CD4-positive, alpha-beta T cell (primary cell): ENCODE measurements at regions not wholly inside any gene's neighbourhood (a gene's known extent, or its start where the extent isn't known, plus 50 kb on each side); places are given as distances from the start of the nearest gene placed in this dataset.
"Not testable (repeated sequence)": the region's sequence is repeated elsewhere in the genome, so short reads cannot be mapped to it uniquely, and the experiment has no call there.

Experiments
- ATAC-seq: fragments of 200-7000 bp; cut with Tn5 transposase; one replicate; pipeline ENCODE4 v1.10.0; 2022; ENCODE audit warnings: mild to moderate bottlenecking; ENCODE audit not compliant: poor library complexity
- CTCF ChIA-PET: fragments of 350-600 bp; sonication (Branson Sonifier 250); formaldehyde crosslinking; loops from one replicate; lab custom pipeline; 2021; ENCODE audit warnings: antibody characterized with exemption, inconsistent platforms; lab: Charles Lee
- POLR2A ChIA-PET: fragments of 350-600 bp; sonication (Branson Sonifier 250); formaldehyde crosslinking; loops from one replicate; lab custom pipeline; 2021; ENCODE audit warnings: antibody characterized with exemption, inconsistent platforms; lab: Charles Lee
- DNase-seq, 14 experiments: peaks; one replicate each; pipeline ENCODE4 v3.0.0-alpha.2; 2013 to 2020; ENCODE audit warnings: mixed read lengths in 2 of 14
- H3K27ac ChIP-seq, 2 donors: one replicate each; pipeline versions ENCODE4 v1.5.1 to v1.7.0; 2013; ENCODE audit warnings: low read length in 2 of 2, low read depth in 1 of 2, mild to moderate bottlenecking in 1 of 2
- H3K27me3 ChIP-seq, 2 experiments: 1 replicate in 1 of 2; 2 replicates in 1 of 2; pipeline versions ENCODE4 v1.6.1 to v1.7.0; 2013; ENCODE audit warnings: low read length in 2 of 2, control low read depth in 1 of 2, mild to moderate bottlenecking in 1 of 2, moderate library complexity in 1 of 2; ENCODE audit not compliant: insufficient read depth in 2 of 2, control insufficient read depth in 1 of 2
- H3K36me3 ChIP-seq: one replicate; pipeline ENCODE4 v1.6.1; 2013; ENCODE audit warnings: low read length, control low read depth; ENCODE audit not compliant: insufficient read depth
- H3K4me1 ChIP-seq: one replicate; pipeline ENCODE4 v1.6.1; 2013; ENCODE audit warnings: low read length, control low read depth; ENCODE audit not compliant: insufficient read depth
- H3K4me3 ChIP-seq: one replicate; pipeline ENCODE4 v1.5.1; 2013; ENCODE audit warnings: mild to moderate bottlenecking, low read length, moderate library complexity
- H3K9me3 ChIP-seq, 2 experiments: 1 replicate in 1 of 2; 2 replicates in 1 of 2; pipeline versions ENCODE4 v1.6.1 to v1.7.0; 2013; ENCODE audit warnings: low read length in 2 of 2, mild to moderate bottlenecking in 2 of 2, control low read depth in 1 of 2, moderate library complexity in 1 of 2; ENCODE audit not compliant: control insufficient read depth in 1 of 2, insufficient read depth in 1 of 2
- H3K27ac Mint-ChIP-seq: one replicate; pipeline ENCODE4 v1.8.0; 2020; ENCODE audit warnings: mixed read lengths
- H3K27me3 Mint-ChIP-seq: one replicate; pipeline ENCODE4 v1.8.0; 2021; ENCODE audit warnings: mixed read lengths
- H3K36me3 Mint-ChIP-seq: one replicate; pipeline ENCODE4 v1.8.0; 2021; ENCODE audit warnings: low read depth, mixed read lengths
- H3K4me1 Mint-ChIP-seq: one replicate; pipeline ENCODE4 v1.8.0; 2021; ENCODE audit warnings: low read depth, mixed read lengths
- H3K4me3 Mint-ChIP-seq: one replicate; pipeline ENCODE4 v1.8.0; 2020; ENCODE audit warnings: mild to moderate bottlenecking, mixed read lengths
- H3K9me3 Mint-ChIP-seq: one replicate; pipeline ENCODE4 v1.8.0; 2020; ENCODE audit warnings: mixed read lengths
- intact Hi-C, 2 experiments: fragments of 100-400 bp; cut with DNase I in 1 of 2; cut with micrococcal nuclease in 1 of 2; formaldehyde crosslinking; loops; one replicate each; pipeline versions ENCODE4 v1.15.1 to v1.9.0; 2023 to 2025; cut with DNase I, micrococcal nuclease
- TF ChIP-seq, protein P1 (sequence below): fragments of 200-600 bp; IDR thresholded peaks from one replicate; pipeline ENCODE4 v1.8.0; 2022; ENCODE audit warnings: antibody characterized with exemption, mild to moderate bottlenecking

DNA sequence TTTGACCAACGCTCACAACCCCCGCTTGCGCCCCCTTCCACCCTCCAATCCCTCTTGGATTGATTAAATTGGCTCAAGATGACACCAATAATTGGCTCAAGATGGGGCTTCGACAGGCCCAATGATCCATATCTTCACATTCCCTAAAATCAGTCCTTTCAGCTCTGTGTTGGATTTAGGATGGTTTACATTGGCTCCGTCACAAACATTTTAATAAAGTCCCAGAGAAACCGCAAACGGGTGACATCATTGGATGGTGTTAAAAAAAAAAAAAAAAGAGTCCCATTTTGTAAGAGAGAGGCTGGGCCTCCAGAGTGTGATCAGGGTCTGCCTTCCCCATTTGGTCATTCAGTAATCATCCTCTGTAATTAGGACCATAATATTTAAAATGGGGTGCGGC is 113.4 kb upstream of the MRPS22 start:
- no peaks in the 10 kb centered on the region for H3K36me3 Mint-ChIP-seq
- Histone ChIP-seq H3K4me1 (no peaks in the 10 kb centered on the region), H3K4me3 (no peak overlapping the region), H3K36me3 (no peaks in the 10 kb centered on the region), H3K27me3 (no peaks in the 10 kb centered on the region), H3K9me3 (no peaks in the 10 kb centered on the region), H3K27ac (no peak overlapping the region)
- ATAC-seq (no peak), DNase-seq (no peak)
- H3K4me1 Mint-ChIP-seq, result no peaks in the 10 kb centered on the region
- no peaks in the 10 kb centered on the region for H3K9me3 Mint-ChIP-seq
- ChIA-PET POLR2A (no interaction called here), CTCF (no interaction called here)
- TF ChIP-seq, protein P1, sequence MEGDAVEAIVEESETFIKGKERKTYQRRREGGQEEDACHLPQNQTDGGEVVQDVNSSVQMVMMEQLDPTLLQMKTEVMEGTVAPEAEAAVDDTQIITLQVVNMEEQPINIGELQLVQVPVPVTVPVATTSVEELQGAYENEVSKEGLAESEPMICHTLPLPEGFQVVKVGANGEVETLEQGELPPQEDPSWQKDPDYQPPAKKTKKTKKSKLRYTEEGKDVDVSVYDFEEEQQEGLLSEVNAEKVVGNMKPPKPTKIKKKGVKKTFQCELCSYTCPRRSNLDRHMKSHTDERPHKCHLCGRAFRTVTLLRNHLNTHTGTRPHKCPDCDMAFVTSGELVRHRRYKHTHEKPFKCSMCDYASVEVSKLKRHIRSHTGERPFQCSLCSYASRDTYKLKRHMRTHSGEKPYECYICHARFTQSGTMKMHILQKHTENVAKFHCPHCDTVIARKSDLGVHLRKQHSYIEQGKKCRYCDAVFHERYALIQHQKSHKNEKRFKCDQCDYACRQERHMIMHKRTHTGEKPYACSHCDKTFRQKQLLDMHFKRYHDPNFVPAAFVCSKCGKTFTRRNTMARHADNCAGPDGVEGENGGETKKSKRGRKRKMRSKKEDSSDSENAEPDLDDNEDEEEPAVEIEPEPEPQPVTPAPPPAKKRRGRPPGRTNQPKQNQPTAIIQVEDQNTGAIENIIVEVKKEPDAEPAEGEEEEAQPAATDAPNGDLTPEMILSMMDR, result no peak
- no peak overlapping the region for H3K27ac Mint-ChIP-seq
- intact Hi-C loops, result no loop called here
- no peaks in the 10 kb centered on the region for H3K27me3 Mint-ChIP-seq
- no peak overlapping the region for H3K4me3 Mint-ChIP-seq

GRCh38 chr3:139231555-139232281 is 112.1 kb upstream of the MRPS22 start:
- DNase-seq, result no peak
- H3K9me3 ChIP-seq, result no peaks in the 10 kb centered on the region
- no peak overlapping the region for H3K4me3 ChIP-seq
- no peaks in the 10 kb centered on the region for H3K27me3 Mint-ChIP-seq
- no peak overlapping the region for H3K4me3 Mint-ChIP-seq
- no peaks in the 10 kb centered on the region for H3K36me3 Mint-ChIP-seq
- H3K9me3 Mint-ChIP-seq, result no peaks in the 10 kb centered on the region
- no peaks in the 10 kb centered on the region for H3K4me1 Mint-ChIP-seq
- H3K27me3 ChIP-seq, result no peaks in the 10 kb centered on the region
- H3K4me1 ChIP-seq, result no peaks in the 10 kb centered on the region
- TF ChIP-seq, protein P1, result no peak
- intact Hi-C loops, result no loop called here
- no peak for ATAC-seq
- H3K27ac Mint-ChIP-seq, result no peak overlapping the region
- no peak overlapping the region for H3K27ac ChIP-seq
- ChIA-PET POLR2A (no interaction called here), CTCF (no interaction called here)
- no peaks in the 10 kb centered on the region for H3K36me3 ChIP-seq

DNA sequence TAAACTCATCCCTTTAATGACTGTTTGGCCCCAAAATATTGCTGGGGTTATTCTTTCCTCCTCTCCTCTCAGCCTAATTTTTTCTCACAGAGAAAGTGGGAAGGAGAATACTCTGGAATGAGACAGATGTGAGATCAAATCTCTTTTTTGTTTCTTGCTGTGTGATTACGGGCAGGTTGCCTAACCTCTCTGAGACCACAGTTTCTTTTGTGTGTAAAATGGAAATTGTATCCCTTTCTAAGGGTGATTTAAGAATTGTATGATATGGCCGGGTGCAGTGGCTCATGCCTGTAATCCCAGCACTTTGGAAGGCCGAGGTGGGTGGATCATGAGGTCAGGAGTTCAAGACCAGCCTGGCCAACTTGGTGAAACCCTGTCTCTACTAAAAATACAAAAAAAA is 111.5 kb upstream of the MRPS22 start:
- H3K36me3 ChIP-seq, intact Hi-C loops, H3K4me3 ChIP-seq, DNase-seq, H3K27ac ChIP-seq, H3K4me1 ChIP-seq, H3K27me3 Mint-ChIP-seq, H3K27me3 ChIP-seq, H3K4me1 Mint-ChIP-seq, H3K9me3 Mint-ChIP-seq, H3K4me3 Mint-ChIP-seq, ATAC-seq, H3K27ac Mint-ChIP-seq, POLR2A ChIA-PET, CTCF ChIA-PET, H3K36me3 Mint-ChIP-seq, H3K9me3 ChIP-seq: not testable (repeated sequence)

GRCh38 chr3:139234491-139234890 is 109.3 kb upstream of the MRPS22 start:
- TF ChIP-seq, protein P1, result no peak
- Mint-ChIP-seq H3K27ac (no peak overlapping the region), H3K36me3 (no peaks in the 10 kb centered on the region), H3K9me3 (no peaks in the 10 kb centered on the region), H3K27me3 (peaks cover 20% of the 10 kb centered on the region), H3K4me1 (no peaks in the 10 kb centered on the region), H3K4me3 (no peak overlapping the region)
- Histone ChIP-seq H3K27me3 (no peaks in the 10 kb centered on the region), H3K4me1 (no peaks in the 10 kb centered on the region), H3K4me3 (no peak overlapping the region), H3K9me3 (no peaks in the 10 kb centered on the region), H3K36me3 (no peaks in the 10 kb centered on the region), H3K27ac (no peak overlapping the region)
- DNase-seq, result no peak
- ATAC-seq, result no peak
- POLR2A ChIA-PET, result no interaction called here
- intact Hi-C loops, result no loop called here
- CTCF ChIA-PET, result no interaction called here
